Choroid plexus epithelial cell (primary cell): ENCODE measurements at regions not wholly inside any gene's neighbourhood (a gene's known extent, or its start where the extent isn't known, plus 50 kb on each side); places are given as distances from the start of the nearest gene placed in this dataset.

ENCODE experiments used
- DNase-seq: peaks from one replicate; pipeline ENCODE4 v3.0.0-alpha.2; 2010; ENCODE audit warnings: low read depth
- H3K4me3 ChIP-seq: 2 replicates; pipeline ENCODE4 v1.5.1; 2011; ENCODE audit warnings: low read depth, mild to moderate bottlenecking, control low read depth, low read length, moderate library complexity
- CTCF ChIP-seq: conservative IDR thresholded peaks from 2 replicates; pipeline ENCODE4 v1.5.1; 2011; ENCODE audit warnings: low read depth, mild to moderate bottlenecking, control low read depth, inconsistent platforms, low read length, moderate library complexity

GRCh38 chr9:108586471-108587139 is 269.2 kb downstream of the ACTL7B start:
- no peak for DNase-seq
- no peak overlapping the region for H3K4me3 ChIP-seq
- no peak for TF ChIP-seq CTCF

- no peak for DNase-seq
- no peak for TF ChIP-seq CTCF
- H3K4me3 ChIP-seq: no peak overlapping the region
These were observed 270.9 kb downstream of the ACTL7B start for GRCh38 chr9:108584860-108585259.

- H3K4me3 ChIP-seq: no peak overlapping the region
- no peak for TF ChIP-seq CTCF
- DNase-seq: no peak
These were observed 273.1 kb downstream of the ACTL7B start for GRCh38 chr9:108582726-108583125.

- H3K4me3 ChIP-seq: no peak overlapping the region
- no peak for DNase-seq
- TF ChIP-seq CTCF: no peak
These were observed 275.9 kb downstream of the ACTL7B start for GRCh38 chr9:108579757-108580439.

- no peak for DNase-seq
- no peak for TF ChIP-seq CTCF
- no peak overlapping the region for H3K4me3 ChIP-seq
These were observed 280.5 kb downstream of the ACTL7B start for GRCh38 chr9:108575276-108575675.

- no peak overlapping the region for H3K4me3 ChIP-seq
- TF ChIP-seq CTCF: no peak
- peak; percentile 25 for DNase-seq
These were observed 286.2 kb downstream of the ACTL7B start for GRCh38 chr9:108569624-108570023.

- H3K4me3 ChIP-seq: no peak overlapping the region
- DNase-seq: no peak
- no peak for TF ChIP-seq CTCF
These were observed 287.7 kb downstream of the ACTL7B start for GRCh38 chr9:108568093-108568492.
